HCT116 (cell line): ENCODE measurements at regions not wholly inside any gene's neighbourhood (a gene's known extent, or its start where the extent isn't known, plus 50 kb on each side); places are given as distances from the start of the nearest gene placed in this dataset.

Experiments
- CBX3 ChIP-seq: IDR thresholded peaks from 2 replicates; pipeline ENCODE4 v1.6.1; 2012; ENCODE audit warnings: low read depth
- EZH2 ChIP-seq: fragments of 200-600 bp; sonication (generic); IDR thresholded peaks from 2 replicates; pipeline ENCODE4 v1.6.1; 2017; ENCODE audit warnings: antibody characterized with exemption, mixed run types
- POLR2A ChIP-seq: IDR thresholded peaks from 2 replicates; pipeline ENCODE4 v1.7.0; 2011; ENCODE audit warnings: borderline replicate concordance; ENCODE audit not compliant: insufficient read depth, insufficient read length; ENCODE audit errors: extremely low read depth
- POLR2AphosphoS5 ChIP-seq: IDR thresholded peaks from 2 replicates; pipeline ENCODE4 v1.6.1; 2011; ENCODE audit warnings: mild to moderate bottlenecking, low read depth, low read length, moderate library complexity
- RAD21 ChIP-seq: IDR thresholded peaks from 2 replicates; pipeline ENCODE4 v1.6.1; 2012; ENCODE audit warnings: low read depth, mild to moderate bottlenecking
- SP1 ChIP-seq: IDR thresholded peaks from 2 replicates; pipeline ENCODE4 v1.6.1; 2012; ENCODE audit warnings: low read depth
- TF ChIP-seq, protein P1 (sequence below), 3 experiments: fragments of 200-600 bp in 1 of 3; sonication (generic) in 1 of 3; IDR thresholded peaks in 2 of 3; conservative IDR thresholded peaks in 1 of 3; 2 replicates each; pipeline ENCODE4 v1.5.1; 2012 to 2017; ENCODE audit warnings: low read depth in 2 of 3, low read length in 2 of 3, antibody characterized with exemption in 1 of 3, borderline replicate concordance in 1 of 3, control low read depth in 1 of 3, mild to moderate bottlenecking in 1 of 3, mixed read lengths in 1 of 3, mixed run types in 1 of 3, moderate library complexity in 1 of 3; ENCODE audit not compliant: insufficient read depth in 1 of 3

DNA sequence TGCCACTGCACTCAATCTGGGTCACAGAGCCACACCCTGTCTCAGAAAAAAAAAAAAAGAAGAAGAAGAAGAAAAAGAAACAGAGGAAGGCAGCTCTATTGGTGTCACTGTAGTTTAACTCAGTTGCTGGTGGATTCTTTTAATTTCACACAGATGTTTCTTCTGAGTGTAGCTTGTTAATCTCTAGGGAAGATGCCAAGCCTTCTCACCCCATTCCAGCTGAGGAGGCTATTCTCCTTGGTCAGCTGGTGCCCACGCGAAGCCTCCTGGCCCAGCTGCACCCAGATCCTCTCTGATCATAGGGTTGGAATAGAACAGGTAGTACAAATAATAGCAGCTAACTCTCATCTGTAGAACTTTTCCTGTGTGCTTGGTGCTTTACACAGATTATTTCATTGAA is 113.8 kb upstream of the SPRY4 start:
- no peak for TF ChIP-seq POLR2A
- TF ChIP-seq SP1, result no peak
- TF ChIP-seq, protein P1, sequence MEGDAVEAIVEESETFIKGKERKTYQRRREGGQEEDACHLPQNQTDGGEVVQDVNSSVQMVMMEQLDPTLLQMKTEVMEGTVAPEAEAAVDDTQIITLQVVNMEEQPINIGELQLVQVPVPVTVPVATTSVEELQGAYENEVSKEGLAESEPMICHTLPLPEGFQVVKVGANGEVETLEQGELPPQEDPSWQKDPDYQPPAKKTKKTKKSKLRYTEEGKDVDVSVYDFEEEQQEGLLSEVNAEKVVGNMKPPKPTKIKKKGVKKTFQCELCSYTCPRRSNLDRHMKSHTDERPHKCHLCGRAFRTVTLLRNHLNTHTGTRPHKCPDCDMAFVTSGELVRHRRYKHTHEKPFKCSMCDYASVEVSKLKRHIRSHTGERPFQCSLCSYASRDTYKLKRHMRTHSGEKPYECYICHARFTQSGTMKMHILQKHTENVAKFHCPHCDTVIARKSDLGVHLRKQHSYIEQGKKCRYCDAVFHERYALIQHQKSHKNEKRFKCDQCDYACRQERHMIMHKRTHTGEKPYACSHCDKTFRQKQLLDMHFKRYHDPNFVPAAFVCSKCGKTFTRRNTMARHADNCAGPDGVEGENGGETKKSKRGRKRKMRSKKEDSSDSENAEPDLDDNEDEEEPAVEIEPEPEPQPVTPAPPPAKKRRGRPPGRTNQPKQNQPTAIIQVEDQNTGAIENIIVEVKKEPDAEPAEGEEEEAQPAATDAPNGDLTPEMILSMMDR (IDR thresholded peaks at IDR 0.05 in 2 of 3, conservative IDR thresholded peaks at IDR 0.05 in 1 of 3; ENCODE audit: borderline replicate concordance in 1 of 3, insufficient read depth in 1 of 3, low read depth in 2 of 3, low read length in 2 of 3), result no peak
- no peak for TF ChIP-seq POLR2AphosphoS5
- TF ChIP-seq EZH2, result no peak
- no peak for TF ChIP-seq RAD21
- no peak for TF ChIP-seq CBX3
